GM19238 (cell line): ENCODE measurements at regions not wholly inside any gene's neighbourhood (a gene's known extent, or its start where the extent isn't known, plus 50 kb on each side); places are given as distances from the start of the nearest gene placed in this dataset.
"Not testable (repeated sequence)": the region's sequence is repeated elsewhere in the genome, so short reads cannot be mapped to it uniquely, and the experiment has no call there.

Experiments used
- DNase-seq: peaks from one replicate; pipeline ENCODE4 v3.0.0; 2011; ENCODE audit warnings: low spot score; ENCODE audit not compliant: insufficient read length

- DNase-seq, result no peak
These were observed 129.1 kb downstream of the TNFRSF21 start for GRCh38 chr6:47180633-47181032.

- no peak for DNase-seq
These were observed 130.4 kb downstream of the TNFRSF21 start for GRCh38 chr6:47179286-47179685.

GRCh38 chr6:47175656-47176055 lies 133.5 kb upstream of the ADGRF1 start:
- no peak for DNase-seq

- no peak for DNase-seq
These were observed 132.4 kb upstream of the ADGRF1 start for GRCh38 chr6:47174502-47175023.

GRCh38 chr6:47174063-47174462 lies 131.9 kb upstream of the ADGRF1 start:
- not testable (repeated sequence) for DNase-seq

- not testable (repeated sequence) for DNase-seq
These were observed 131.0 kb upstream of the ADGRF1 start for GRCh38 chr6:47173145-47173544.

GRCh38 chr6:47170617-47170947 lies 128.4 kb upstream of the ADGRF1 start:
- DNase-seq, result no peak

- DNase-seq, result no peak
These were observed 127.9 kb upstream of the ADGRF1 start for GRCh38 chr6:47169785-47170616.

- no peak for DNase-seq
These were observed 126.0 kb upstream of the ADGRF1 start for GRCh38 chr6:47168180-47168579.

GRCh38 chr6:47165918-47166317 lies 123.8 kb upstream of the ADGRF1 start:
- no peak for DNase-seq

- no peak for DNase-seq
These were observed 122.7 kb upstream of the ADGRF1 start for GRCh38 chr6:47164877-47165276.

GRCh38 chr6:47163536-47163935 lies 121.4 kb upstream of the ADGRF1 start:
- no peak for DNase-seq

GRCh38 chr6:47162793-47163192 lies 120.7 kb upstream of the ADGRF1 start:
- DNase-seq, result no peak

- DNase-seq, result no peak
These were observed 120.1 kb upstream of the ADGRF1 start for GRCh38 chr6:47162231-47162630.

GRCh38 chr6:47161176-47161687 lies 119.1 kb upstream of the ADGRF1 start:
- DNase-seq, result no peak

GRCh38 chr6:47160702-47161101 lies 118.6 kb upstream of the ADGRF1 start:
- DNase-seq, result no peak

- DNase-seq, result no peak
These were observed 117.6 kb upstream of the ADGRF1 start for GRCh38 chr6:47159763-47160162.

GRCh38 chr6:47157653-47158219 lies 115.6 kb upstream of the ADGRF1 start:
- no peak for DNase-seq

GRCh38 chr6:47157063-47157462 lies 114.9 kb upstream of the ADGRF1 start:
- DNase-seq, result no peak

- DNase-seq, result no peak
These were observed 114.1 kb upstream of the ADGRF1 start for GRCh38 chr6:47156196-47156595.

- no peak for DNase-seq
These were observed 111.2 kb upstream of the ADGRF1 start for GRCh38 chr6:47153404-47153755.

GRCh38 chr6:47152666-47153403 lies 110.7 kb upstream of the ADGRF1 start:
- DNase-seq, result no peak
